Type B pancreatic cell (in vitro differentiated cells): ENCODE measurements at regions not wholly inside any gene's neighbourhood (a gene's known extent, or its start where the extent isn't known, plus 50 kb on each side); places are given as distances from the start of the nearest gene placed in this dataset.

Experiments used
- DNase-seq: peaks from one replicate; pipeline ENCODE4 v3.0.0; 2021; ENCODE audit warnings: mixed read lengths; ENCODE audit not compliant: unreplicated experiment; ENCODE audit errors: extremely low spot score
- H3K27ac Mint-ChIP-seq: 2 replicates; pipeline ENCODE4 v1.8.0; 2021; ENCODE audit warnings: mild to moderate bottlenecking, mixed read lengths
- H3K27me3 Mint-ChIP-seq: 2 replicates; pipeline ENCODE4 v1.8.0; 2021; ENCODE audit warnings: mixed read lengths
- H3K36me3 Mint-ChIP-seq: 2 replicates; pipeline ENCODE4 v1.8.0; 2021; ENCODE audit warnings: mixed read lengths
- H3K4me1 Mint-ChIP-seq: one replicate; pipeline ENCODE4 v1.8.0; 2021; ENCODE audit warnings: mixed read lengths; ENCODE audit not compliant: unreplicated experiment
- H3K4me3 Mint-ChIP-seq: 2 replicates; pipeline ENCODE4 v1.8.0; 2021; ENCODE audit warnings: mild to moderate bottlenecking, mixed read lengths
- H3K9me3 Mint-ChIP-seq: 2 replicates; pipeline ENCODE4 v1.8.0; 2021; ENCODE audit warnings: mixed read lengths
- CTCF ChIP-seq: fragments of 200-600 bp; sonication (generic); conservative IDR thresholded peaks from 2 replicates; pipeline ENCODE4 v1.5.0; 2021; ENCODE audit warnings: antibody characterized with exemption, mild to moderate bottlenecking

GRCh38 chr18:46291149-46291548 lies 187.0 kb downstream of the HAUS1 start:
- Mint-ChIP-seq H3K27me3 (no peaks in the 10 kb centered on the region), H3K36me3 (no peaks in the 10 kb centered on the region), H3K27ac (peak overlapping the region; percentile 9), H3K4me3 (no peak overlapping the region), H3K4me1 (peaks cover 19% of the 10 kb centered on the region), H3K9me3 (no peaks in the 10 kb centered on the region)
- no peak for TF ChIP-seq CTCF
- no peak for DNase-seq

- DNase-seq, result no peak
- H3K4me3 Mint-ChIP-seq, result peak overlapping the region; percentile 47
- H3K27ac Mint-ChIP-seq, result peak overlapping the region; percentile 75
- peaks cover 19% of the 10 kb centered on the region for H3K4me1 Mint-ChIP-seq
- H3K9me3 Mint-ChIP-seq, result no peaks in the 10 kb centered on the region
- no peaks in the 10 kb centered on the region for H3K36me3 Mint-ChIP-seq
- no peak for TF ChIP-seq CTCF
- H3K27me3 Mint-ChIP-seq, result no peaks in the 10 kb centered on the region
Observed at GRCh38 chr18:46293742-46294181, 189.6 kb downstream of the HAUS1 start.

- TF ChIP-seq CTCF, result no peak
- Mint-ChIP-seq H3K27me3 (no peaks in the 10 kb centered on the region), H3K36me3 (no peaks in the 10 kb centered on the region), H3K27ac (peak overlapping the region; percentile 75), H3K4me3 (no peak overlapping the region), H3K9me3 (no peaks in the 10 kb centered on the region), H3K4me1 (peaks cover 19% of the 10 kb centered on the region)
- DNase-seq, result no peak
Observed at GRCh38 chr18:46294318-46294717, 190.1 kb downstream of the HAUS1 start.

- TF ChIP-seq CTCF, result no peak
- H3K4me1 Mint-ChIP-seq, result peaks cover 19% of the 10 kb centered on the region
- peak overlapping the region; percentile 28 for H3K27ac Mint-ChIP-seq
Observed at GRCh38 chr18:46294751-46295150, 190.6 kb downstream of the HAUS1 start.

GRCh38 chr18:46295416-46295815 lies 191.2 kb downstream of the HAUS1 start:
- H3K36me3 Mint-ChIP-seq, result no peaks in the 10 kb centered on the region
- DNase-seq, result no peak
- no peak for TF ChIP-seq CTCF
- H3K4me1 Mint-ChIP-seq, result peaks cover 19% of the 10 kb centered on the region
- H3K27ac Mint-ChIP-seq, result peak overlapping the region; percentile 28
- no peak overlapping the region for H3K4me3 Mint-ChIP-seq
- no peaks in the 10 kb centered on the region for H3K27me3 Mint-ChIP-seq
- no peaks in the 10 kb centered on the region for H3K9me3 Mint-ChIP-seq

More at GRCh38 chr18:46294751-46295150, 190.6 kb downstream of the HAUS1 start:
- no peaks in the 10 kb centered on the region for H3K27me3 Mint-ChIP-seq
- DNase-seq, result no peak
- no peaks in the 10 kb centered on the region for H3K9me3 Mint-ChIP-seq
- H3K4me3 Mint-ChIP-seq, result no peak overlapping the region
- H3K36me3 Mint-ChIP-seq, result no peaks in the 10 kb centered on the region

- no peak overlapping the region for H3K27ac Mint-ChIP-seq
- no peak for TF ChIP-seq CTCF
- no peak overlapping the region for H3K4me3 Mint-ChIP-seq
- H3K36me3 Mint-ChIP-seq, result no peaks in the 10 kb centered on the region
- peaks cover 5% of the 10 kb centered on the region for H3K27me3 Mint-ChIP-seq
- H3K9me3 Mint-ChIP-seq, result no peaks in the 10 kb centered on the region
- no peak for DNase-seq
- peaks cover 19% of the 10 kb centered on the region for H3K4me1 Mint-ChIP-seq
Observed at GRCh38 chr18:46296656-46297055, 192.5 kb downstream of the HAUS1 start.
